ENCODE measurements at regions not wholly inside any gene's neighbourhood (a gene's known extent, or its start where the extent isn't known, plus 50 kb on each side); places are given as distances from the start of the nearest gene placed in this dataset.

DNA sequence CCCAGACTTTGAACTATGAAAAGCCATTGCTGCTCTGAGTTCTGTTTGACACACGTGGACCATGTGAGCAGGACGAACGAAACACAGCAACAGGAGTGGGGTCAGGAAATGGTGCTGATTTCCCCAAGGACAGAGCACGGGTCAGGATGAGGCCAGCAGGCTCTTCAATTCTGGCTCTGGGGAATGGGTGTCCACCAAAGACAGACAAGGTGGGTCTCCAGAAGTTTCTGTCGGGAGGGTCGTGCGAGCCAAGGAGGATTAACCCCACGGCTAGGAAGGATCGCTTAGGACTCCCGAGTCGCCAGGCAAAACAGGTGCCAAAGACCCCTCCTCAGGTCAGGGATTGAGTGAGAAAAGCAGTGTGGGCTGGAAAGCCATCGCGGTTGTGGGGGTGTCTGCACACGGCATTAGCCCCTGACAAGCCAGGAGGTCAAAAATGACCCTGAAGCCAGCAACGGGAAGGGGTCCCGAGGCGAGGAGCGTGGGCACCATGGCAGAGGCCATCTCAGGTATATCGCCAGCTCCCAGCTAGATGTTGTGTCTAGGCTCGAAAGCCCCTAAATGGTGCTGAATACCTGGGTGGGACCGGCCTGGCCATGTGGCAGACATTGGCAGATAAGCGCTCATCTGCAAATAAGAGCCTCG, 213.9 kb upstream of the SALL3 start:
- DNase-seq: no peak

DNA sequence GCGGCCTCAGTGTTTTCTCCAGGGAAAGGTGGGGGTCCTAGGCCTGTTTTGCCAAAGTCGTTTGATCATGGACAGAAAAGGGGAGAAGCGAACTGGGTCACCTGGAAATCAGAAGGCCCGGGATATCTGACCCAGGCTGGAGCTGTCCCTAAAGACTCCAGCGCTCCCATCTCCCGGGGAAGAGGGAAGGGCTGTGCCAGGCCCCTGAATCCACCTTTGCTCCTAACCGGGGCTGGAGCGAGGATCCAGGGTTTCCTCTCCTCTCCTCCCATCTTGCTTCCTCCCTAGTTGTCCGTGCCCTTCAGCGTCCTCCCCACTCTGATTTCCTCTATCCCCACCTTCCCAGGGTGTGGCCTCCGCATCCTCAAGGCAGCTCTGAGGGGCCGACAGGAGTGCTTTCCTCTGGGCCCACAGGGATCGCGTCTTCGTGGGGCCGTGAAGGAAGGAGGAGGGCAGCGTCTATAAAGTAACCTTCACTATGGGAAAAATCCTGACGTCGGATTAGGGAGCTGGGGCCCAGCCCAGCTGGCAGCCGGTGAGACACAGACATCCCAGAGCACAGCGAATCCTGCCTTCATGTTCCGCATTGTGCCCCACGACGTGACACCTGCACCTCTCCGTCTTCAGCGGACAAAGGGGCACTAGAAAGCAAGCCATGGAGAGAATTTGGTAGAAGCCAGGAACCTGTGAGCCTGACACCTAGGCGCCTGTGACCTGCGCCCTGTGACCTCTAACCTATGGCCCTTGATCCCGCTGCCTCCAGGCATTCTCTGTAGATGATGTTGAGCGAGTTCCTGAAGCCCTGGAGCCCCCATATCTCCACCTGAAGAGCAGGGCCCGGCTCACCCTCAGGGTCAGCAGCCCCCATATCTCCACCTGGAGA, 212.7 kb upstream of the SALL3 start:
- DNase-seq: no peak

DNA sequence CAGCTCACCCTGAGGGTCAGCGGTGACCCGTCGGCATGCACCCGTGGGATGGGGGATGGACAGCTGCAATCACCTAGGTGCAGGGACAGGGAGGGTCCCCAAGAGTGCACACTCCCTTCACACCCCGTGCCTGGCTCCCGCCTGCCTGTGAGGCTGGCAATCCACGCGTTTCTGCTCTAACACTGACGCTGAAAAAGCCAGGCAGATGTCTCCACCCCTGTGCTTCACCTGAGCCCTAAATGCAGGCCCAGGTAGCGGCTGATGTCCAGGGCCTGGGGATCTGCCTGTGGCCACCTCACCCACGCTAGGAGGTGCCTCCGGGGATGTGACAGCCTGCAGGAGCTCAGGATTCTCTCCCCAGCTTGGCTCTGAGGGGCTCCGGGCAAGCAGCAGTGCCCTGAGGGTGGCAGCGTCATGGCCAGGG, 212.0 kb upstream of the SALL3 start:
- DNase-seq: no peak

DNA sequence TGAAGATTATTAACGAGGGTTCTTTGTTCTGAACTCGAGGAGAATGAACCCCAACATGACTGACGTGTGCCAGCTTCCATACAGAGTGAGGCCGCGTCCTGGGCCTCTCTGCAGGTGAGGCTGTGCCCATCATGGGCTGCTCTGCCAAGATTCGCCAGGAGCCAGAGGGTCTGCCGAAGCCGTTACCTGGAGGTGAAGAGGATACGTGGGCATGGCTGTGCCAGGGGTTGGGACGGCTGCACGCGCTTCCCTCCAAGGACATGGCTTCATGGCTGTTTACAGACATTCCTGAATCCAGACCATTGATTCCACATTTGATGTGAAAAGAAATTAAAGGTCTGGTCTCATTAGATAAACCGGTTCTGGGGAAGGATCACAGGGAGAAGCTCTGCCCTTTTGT, 211.4 kb upstream of the SALL3 start:
- DNase-seq: no peak

DNA sequence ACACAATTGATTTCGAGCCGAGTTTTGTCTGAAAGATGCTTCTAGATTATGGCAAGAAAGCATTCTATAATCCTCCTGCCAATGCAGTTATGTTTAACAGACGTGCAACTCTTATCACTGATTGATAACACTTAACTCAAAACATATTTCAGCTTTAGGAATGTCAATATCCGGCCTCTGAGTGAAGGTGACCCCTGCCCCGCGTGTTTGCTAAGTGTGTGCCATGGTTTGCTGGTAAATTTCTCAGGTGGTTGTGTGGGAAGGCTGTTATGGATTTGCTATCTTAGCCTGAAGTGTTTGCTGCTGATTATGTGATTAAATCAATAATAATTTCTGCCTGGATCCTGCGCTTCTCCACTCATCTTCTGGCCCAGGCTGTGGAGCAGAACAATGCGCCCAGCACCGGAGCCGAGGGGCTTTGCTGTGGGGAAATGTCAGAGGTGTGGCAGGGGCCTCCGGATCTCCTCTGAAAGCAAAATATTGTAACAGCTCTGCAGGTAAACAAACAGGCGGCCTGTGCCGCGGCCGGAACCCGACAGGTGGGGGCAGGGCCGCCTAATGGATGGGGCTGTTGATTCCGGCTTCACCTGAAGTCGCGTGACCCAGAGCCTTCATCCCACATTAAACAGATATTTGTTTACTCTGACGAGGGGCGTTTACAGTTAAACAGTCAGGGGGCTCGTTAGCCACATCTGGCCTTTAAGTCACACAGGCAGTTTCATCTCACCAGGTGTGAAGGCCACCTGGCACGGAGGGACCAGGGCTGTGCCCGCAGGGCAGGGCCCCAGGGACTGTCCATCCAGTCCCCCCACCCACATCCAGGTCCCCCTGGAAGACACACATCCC, 210.7 kb upstream of the SALL3 start:
- DNase-seq: no peak

DNA sequence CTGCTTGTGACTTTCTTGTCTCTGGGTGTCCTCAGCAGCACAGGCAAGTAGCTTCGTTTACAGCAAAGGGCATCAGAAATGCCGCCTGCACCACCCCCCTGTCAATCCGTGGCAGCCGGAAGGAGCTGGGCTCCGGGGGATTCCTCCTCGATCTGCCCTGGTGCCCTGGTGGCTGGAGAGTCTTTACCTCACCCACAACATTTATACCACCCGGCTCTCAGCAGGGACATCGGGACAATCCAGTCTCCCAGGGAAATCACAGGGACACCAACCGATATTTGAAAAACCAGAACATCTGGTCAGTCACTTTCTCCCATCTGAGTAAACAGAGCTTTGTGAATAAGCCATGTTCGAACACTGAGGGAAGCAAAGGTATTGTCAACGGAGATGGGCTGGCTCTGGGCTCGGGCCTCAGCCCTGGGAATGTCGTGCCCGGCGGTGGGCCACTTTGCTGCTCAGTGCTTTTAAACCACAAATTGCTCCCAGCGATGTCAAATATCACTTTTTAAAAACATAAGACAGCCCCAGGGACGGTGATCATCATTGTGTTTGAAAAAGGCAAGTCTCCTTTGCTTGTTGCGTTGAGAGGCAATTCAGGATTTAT, 210.0 kb upstream of the SALL3 start:
- DNase-seq: no peak

DNA sequence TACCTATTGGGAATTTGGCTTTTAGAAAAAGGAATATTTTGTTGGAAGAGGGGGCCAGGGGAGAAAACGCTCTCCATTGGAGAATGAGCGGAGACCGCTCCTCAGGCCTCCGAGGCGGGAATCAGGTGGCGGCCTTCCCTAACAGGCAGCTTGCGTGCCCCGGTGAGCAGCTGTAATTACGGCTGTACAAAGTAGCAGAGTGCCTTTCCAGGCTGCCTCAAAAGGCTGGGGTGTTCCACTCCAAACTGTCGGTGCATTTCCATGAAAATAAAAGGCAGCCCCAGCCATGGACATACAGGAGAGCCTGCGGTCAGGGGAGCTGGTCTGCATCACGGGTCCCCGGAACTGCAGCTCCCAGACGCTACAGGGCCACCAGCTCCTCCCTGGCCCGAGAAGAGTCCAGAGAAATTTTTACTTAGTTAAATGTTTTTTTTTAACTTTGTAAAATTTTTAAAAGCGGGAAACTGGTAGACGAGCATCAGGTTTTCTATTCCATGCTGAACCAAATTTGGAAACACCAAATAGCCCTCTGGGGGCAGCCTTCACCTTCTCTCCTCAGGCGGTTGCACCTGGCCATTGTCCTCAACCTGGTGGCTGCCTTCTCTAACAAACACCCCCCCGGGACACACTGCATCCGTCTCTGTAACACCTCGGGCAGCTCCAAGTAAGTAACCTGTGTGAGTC, 209.3 kb upstream of the SALL3 start:
- no peak for DNase-seq

DNA sequence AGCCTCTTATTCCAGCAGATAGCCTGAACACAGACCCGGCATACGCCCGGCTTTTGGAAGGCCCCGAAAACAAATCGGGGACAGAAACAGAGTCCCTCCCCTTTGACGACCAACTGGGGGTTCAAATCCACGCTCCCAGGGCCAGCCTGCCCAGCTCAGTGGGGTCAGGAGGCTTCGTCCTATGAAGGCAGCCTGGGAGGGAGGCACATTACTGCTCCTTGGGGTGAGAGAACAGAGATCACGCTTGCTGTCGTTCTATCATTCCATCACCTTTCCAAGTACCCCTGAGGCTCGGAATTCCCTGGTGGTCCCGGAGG, 208.8 kb upstream of the SALL3 start:
- no peak for DNase-seq

DNA sequence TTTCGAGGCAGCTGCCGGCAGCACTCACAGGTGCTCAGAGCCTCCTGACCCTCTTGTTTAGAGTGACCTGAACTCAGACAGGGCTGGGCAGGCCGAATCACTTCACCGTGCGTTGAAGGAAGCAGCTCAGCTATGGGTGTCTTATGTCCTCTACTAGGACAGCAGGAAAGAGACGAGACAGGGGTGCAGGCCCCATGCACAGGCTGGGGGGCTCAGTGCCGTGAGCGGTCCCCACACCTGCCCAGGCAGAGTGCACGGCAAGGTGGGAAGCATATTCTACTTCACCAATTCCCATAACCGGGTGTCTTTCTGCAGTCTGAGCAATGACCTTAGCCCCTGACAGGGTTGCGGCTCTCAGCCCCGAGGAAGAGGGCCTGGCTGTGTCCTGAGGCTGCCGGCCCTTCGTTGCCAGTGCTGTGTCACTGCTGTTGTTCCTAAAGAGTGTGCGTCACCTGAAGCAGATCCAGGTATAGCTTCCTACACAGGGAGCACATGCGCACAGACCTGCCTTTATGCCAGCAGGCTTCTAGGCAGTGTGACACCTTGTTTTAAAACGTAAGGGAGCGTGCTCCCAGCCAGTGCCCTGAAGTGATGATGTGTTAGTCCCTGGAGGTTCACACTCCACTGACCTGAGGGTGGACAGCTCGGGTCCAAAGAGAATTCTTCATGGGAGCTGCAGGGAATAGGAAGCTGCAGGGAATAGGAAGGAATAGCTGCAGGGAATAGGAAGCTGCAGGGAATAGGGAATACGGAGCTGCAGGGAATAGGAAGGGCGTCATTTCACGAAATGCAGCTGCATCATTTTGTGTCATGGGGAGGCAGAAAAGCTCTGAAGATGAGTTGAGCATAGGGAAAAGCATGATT, 207.9 kb upstream of the SALL3 start:
- DNase-seq: no peak

DNA sequence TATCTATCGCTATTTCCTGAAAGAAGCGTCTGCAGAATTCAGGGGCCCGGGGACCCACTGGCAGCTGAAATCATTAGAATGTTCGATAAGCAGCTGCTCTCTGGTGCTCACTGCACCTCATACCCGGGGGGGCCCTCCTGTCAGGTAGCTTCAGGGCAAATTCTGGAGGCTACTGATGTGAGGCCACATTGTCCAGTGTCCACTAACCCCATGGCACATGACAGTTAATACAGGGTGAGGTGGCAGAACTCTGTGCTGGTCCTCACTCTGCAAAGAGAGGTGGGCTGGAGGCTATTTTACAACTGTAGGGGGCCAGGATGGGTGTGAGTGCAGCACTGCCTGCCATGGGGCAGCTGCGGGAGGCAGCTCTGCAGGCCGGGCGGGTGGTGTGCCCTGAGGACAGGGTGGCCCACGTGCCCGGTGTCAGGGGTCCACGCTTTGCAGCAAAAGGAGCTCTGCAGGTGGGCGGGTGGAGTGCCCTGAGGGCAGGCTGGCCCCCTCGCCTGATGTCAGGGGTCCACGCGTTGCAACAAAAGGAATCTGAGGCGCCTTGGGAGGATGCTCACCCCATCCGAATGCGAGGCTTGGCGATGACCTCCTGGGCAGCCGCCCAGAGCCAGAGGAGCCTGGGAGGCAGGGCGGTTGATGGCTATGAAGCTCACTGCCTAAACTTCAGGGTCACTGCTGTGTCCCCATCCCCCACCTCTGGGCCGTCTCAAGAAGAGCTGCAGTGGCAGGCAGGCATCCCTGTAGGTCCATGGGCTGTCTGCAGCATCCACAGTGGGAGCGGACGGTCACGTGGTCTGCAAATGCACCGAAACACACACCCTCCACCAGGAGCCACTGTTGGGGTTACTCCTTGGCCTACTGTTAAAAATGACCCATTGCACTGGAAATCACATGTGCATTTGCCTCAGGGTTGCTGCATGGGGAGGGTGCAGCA, 207.0 kb upstream of the SALL3 start:
- no peak for DNase-seq

DNA sequence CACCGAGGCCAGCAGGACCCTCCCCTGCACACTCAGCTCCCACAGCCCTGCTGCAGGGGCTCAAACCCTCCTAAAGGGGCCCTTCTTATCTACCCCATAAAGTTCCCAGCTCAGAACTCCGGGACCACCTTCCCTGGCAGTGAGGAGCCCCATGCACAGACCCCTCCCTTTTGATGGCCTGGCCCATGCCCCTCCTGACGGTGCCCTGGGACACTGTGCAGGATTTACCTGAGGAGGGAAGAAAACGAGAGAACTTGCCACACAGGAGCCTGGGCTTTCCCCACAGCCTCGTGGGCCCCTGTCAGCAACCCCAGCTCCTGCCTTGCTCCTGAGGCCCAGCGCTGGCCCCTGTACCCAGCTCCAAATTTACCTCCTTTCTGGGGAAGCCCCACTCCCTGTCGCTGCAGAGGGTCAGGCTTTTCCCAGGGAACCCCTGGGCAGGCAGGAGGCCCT, 206.3 kb upstream of the SALL3 start:
- DNase-seq: no peak

DNA sequence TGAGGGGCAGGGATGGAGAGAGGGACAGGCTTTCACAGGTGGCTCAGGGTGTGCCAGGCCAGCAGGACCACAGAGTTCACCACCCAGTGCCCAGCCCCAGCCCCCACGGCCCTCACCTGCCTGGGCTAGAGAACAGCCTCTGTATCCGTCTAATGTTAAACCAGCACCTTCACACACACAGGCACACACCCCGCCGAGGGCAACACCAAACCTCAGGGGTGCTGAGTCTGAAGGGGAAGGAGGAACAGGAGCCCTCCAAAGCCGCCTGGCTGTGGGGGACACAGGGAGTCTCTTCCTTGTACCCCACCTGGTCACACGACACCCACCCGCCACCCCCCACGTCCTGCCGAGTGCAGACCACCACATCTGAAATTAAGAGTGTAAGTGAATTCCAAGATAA, 205.8 kb upstream of the SALL3 start:
- no peak for DNase-seq

DNA sequence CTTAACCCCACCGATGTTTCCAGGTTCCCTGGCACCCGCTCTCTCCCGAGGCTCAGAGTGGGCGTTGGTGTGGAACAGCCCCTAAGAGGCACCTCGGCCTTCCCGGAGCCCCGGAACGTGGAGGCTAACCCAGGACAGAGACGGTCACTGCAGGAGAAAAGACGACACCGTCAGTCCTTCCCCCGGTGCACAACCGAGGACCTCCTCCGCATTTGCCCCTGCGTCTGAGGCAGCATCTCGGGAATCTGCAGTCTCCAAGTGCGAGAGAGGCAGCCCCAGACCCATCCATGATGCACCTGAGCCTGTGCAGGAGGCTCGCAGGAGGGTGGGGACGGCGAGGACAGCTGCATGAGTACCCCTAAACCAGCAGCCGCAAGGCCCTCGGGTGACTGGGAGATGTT, 204.9 kb upstream of the SALL3 start:
- DNase-seq: no peak

DNA sequence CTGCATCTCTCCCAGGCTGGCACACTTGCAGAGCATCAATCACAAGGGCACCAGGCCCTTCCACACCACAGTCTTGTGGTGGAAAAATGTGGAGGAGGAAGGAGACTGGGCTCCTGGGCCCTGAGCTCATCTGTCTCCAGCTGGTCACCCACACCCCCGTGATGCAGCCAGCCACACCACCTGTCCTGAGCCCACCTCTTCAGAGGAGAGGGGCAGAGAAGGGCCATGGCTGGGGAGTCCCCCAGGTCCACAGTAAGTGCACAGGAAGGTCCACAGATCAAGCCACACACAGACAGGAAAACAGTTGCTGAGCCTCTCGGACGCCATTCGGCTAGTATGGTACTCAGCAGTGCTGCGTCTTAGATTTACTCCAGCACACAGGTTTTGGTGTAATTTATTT, 203.5 kb upstream of the SALL3 start:
- no peak for DNase-seq

DNA sequence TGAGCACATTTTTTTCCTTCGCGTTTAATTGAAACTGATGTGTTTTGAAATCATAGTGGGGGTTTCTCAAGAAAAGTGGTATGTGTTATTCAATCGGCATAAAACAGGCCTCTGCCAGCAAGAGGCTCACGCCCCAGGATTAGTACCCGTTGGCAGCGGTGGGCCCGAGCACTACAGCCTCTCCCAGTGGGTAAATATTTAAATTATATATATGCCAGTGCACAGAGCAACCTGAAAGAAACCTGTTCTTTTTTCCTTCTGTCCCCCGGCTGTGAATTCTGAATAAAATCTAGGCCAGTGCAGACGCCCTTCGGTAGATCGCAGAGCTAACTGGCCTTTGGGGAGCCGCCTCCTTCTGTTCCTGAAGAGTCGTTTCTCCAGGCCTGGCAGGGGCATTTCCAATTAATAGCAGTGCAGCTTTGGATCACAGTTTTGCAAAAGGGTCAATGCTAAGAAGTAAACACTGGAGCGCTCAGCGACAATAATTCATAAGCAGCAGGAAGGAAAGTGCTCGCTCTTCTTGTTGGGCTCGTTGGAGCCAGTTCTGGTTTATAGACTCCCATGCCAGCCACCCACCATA, 202.8 kb upstream of the SALL3 start:
- no peak for DNase-seq

DNA sequence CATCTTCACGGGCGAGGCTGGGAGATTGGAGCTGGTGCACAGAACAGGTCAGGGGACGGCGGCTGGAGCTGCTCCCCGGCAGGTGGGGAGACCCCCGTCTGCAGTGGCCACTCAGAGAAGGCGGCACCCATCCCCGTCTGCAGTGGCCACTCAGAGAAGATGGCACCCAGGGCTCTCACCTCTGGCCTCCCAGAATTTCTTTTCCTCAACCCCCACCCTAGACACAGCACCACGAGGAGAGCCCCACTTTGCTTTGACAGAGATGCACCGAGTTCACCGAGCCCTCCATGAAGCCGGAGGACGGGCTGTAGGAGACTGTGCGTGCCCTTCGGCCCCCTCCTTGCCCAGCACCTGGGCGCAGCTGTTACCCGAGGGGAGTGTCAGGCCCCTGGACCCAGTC, 201.6 kb upstream of the SALL3 start:
- no peak for DNase-seq

DNA sequence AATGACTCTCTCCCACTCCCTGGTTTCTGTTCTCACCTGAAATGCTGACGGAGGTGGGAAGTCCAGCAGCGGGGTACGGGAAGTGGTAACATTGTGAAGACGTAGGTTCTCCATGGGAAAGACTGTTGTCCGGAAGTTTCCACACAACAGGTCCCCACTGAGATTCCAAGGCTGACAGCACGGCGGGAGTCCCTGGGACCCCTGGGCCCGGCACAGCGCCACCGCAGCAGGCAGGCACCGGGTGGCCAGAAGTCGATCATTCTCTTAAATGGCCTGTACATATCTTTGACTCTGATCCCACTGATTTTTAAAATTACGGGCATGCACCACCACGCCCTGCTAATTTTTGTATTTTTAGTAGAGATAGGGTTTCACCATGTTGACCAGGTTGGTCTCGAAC, 201.0 kb upstream of the SALL3 start:
- DNase-seq: no peak

DNA sequence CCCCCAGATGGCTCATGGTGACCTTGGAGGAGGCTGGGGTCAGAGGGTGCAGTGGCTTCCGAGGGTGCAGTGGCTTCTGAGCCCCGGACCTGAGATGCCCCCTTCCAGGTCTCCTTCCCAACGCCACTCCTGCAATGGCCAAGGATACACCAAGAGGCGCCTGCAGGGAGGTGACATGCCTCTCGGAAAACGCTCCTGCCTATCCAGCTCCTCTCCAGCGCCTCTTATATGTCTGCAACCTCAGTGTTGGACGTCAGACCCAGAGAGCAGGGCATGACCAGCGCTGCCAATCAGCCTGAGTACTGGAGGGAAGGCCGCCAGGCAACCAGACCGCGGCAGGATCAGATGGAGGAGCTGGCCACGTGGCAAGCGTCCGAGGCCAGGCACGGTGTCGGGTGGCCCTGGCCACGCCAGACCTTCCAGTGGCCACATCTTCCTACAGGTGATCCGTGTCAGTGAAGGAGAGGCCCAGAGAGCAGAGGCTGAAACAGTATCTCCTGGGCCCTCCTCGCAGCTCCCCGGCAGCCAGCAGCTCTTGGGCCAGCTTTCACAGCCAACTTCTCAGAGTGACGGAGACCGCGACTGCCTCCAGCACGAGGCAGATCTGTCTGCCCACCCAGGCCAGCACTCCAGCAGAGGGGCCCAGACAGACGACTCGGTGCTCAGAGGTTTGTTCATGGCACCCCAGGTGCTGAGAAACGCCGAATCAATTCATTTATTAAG, 199.5 kb upstream of the SALL3 start:
- no peak for DNase-seq

All from occipital lobe (tissue), 1 donor.